Lower lobe of right lung (tissue), 2 donors: ENCODE measurements at regions not wholly inside any gene's neighbourhood (a gene's known extent, or its start where the extent isn't known, plus 50 kb on each side); places are given as distances from the start of the nearest gene placed in this dataset.
"Not testable (repeated sequence)": the region's sequence is repeated elsewhere in the genome, so short reads cannot be mapped to it uniquely, and the experiment has no call there.

Experiments
- ATAC-seq, 2 donors: fragments of 200-7000 bp; cut with Tn5 transposase; one replicate each; pipeline ENCODE4 v1.9.1; 2020 to 2022; ENCODE audit warnings: mild to moderate bottlenecking in 2 of 2, moderate library complexity in 2 of 2
- DNase-seq: peaks from one replicate; pipeline ENCODE4 v3.0.0-alpha.2; 2020
- H3K27ac ChIP-seq: fragments of 200-600 bp; one replicate; pipeline ENCODE4 v1.8.0; 2022
- H3K27me3 ChIP-seq: fragments of 200-600 bp; one replicate; pipeline ENCODE4 v1.8.0; 2022; ENCODE audit warnings: low read depth
- H3K36me3 ChIP-seq: fragments of 200-600 bp; one replicate; pipeline ENCODE4 v1.8.0; 2022; ENCODE audit warnings: mild to moderate bottlenecking
- H3K4me1 ChIP-seq: fragments of 200-600 bp; one replicate; pipeline ENCODE4 v1.8.0; 2022
- H3K4me3 ChIP-seq: fragments of 200-600 bp; one replicate; pipeline ENCODE4 v1.8.0; 2022; ENCODE audit warnings: mild to moderate bottlenecking
- H3K9me3 ChIP-seq: fragments of 200-600 bp; one replicate; pipeline ENCODE4 v1.8.0; 2022
- intact Hi-C: fragments of 100-400 bp; cut with DNase I; formaldehyde crosslinking; loops from one replicate; pipeline ENCODE4 v1.11.0; 2022
- TF ChIP-seq, protein P1 (sequence below): fragments of 200-600 bp; IDR thresholded peaks from one replicate; pipeline ENCODE4 v1.8.0; 2022; ENCODE audit warnings: antibody characterized with exemption, mild to moderate bottlenecking
- donor health status: DM: no; HTN: yes; CAD: no; lungs with severe emphysema.

- H3K36me3 ChIP-seq = no peaks in the 10 kb centered on the region
- no peak overlapping the region for H3K27ac ChIP-seq
- peaks cover 16% of the 10 kb centered on the region for H3K4me1 ChIP-seq
- intact Hi-C loops = no loop called here
- H3K4me3 ChIP-seq = no peak overlapping the region
- no peaks in the 10 kb centered on the region for H3K9me3 ChIP-seq
- DNase-seq = no peak
- TF ChIP-seq, protein P1, sequence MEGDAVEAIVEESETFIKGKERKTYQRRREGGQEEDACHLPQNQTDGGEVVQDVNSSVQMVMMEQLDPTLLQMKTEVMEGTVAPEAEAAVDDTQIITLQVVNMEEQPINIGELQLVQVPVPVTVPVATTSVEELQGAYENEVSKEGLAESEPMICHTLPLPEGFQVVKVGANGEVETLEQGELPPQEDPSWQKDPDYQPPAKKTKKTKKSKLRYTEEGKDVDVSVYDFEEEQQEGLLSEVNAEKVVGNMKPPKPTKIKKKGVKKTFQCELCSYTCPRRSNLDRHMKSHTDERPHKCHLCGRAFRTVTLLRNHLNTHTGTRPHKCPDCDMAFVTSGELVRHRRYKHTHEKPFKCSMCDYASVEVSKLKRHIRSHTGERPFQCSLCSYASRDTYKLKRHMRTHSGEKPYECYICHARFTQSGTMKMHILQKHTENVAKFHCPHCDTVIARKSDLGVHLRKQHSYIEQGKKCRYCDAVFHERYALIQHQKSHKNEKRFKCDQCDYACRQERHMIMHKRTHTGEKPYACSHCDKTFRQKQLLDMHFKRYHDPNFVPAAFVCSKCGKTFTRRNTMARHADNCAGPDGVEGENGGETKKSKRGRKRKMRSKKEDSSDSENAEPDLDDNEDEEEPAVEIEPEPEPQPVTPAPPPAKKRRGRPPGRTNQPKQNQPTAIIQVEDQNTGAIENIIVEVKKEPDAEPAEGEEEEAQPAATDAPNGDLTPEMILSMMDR = no peak
- ATAC-seq = no peak
- H3K27me3 ChIP-seq = no peaks in the 10 kb centered on the region
Observed at GRCh38 chr9:105118636-105119035, 125.8 kb upstream of the SLC44A1 start.

GRCh38 chr9:105119156-105119555 is 125.3 kb upstream of the SLC44A1 start:
- H3K4me1 ChIP-seq = peaks cover 16% of the 10 kb centered on the region
- no peak overlapping the region for H3K27ac ChIP-seq
- H3K4me3 ChIP-seq = no peak overlapping the region
- no peaks in the 10 kb centered on the region for H3K9me3 ChIP-seq
- DNase-seq = no peak
- intact Hi-C loops = no loop called here
- no peak for ATAC-seq
- H3K36me3 ChIP-seq = no peaks in the 10 kb centered on the region
- no peaks in the 10 kb centered on the region for H3K27me3 ChIP-seq
- TF ChIP-seq, protein P1 = no peak

DNA sequence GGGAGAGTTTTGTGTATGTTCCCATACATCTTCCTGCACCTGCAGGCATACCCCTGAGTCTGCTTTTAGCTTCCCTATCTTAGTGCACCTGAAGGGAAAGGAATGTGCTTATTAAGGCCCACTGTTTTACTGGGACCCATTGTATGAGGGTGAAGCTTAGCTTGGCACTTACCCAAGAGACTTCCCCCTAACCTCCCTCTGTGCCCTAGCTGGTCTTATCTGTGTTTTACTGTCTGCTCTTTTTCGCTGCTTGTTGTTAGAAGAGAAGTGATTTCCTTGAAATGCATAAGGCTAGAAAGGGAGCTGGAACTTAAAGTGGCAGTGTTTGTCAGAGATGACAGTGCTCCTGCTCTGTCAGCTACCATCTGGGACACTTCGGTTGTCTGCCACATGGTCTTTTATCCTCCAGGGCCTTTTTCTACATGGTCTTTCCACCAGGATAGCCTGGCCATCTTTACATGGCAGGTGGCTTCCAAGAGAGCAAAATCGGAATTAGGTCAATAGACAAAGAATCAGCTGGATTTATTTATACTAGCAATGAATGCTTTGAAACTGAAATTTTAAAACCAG is 122.5 kb upstream of the SLC44A1 start:
- ATAC-seq (no peak), DNase-seq (no peak)
- no peaks in the 10 kb centered on the region for H3K36me3 ChIP-seq
- intact Hi-C loops = no loop called here
- H3K4me1 ChIP-seq = peaks cover 2% of the 10 kb centered on the region
- H3K9me3 ChIP-seq = no peaks in the 10 kb centered on the region
- no peaks in the 10 kb centered on the region for H3K27me3 ChIP-seq
- H3K4me3 ChIP-seq = no peak overlapping the region
- H3K27ac ChIP-seq = no peak overlapping the region
- TF ChIP-seq, protein P1 = no peak

GRCh38 chr9:105124598-105124997 is 119.9 kb upstream of the SLC44A1 start:
- H3K9me3 ChIP-seq, H3K27me3 ChIP-seq, ATAC-seq, H3K36me3 ChIP-seq, H3K4me3 ChIP-seq, H3K27ac ChIP-seq, DNase-seq, intact Hi-C loops: not testable (repeated sequence)
- H3K4me1 ChIP-seq = peaks cover 16% of the 10 kb centered on the region

DNA sequence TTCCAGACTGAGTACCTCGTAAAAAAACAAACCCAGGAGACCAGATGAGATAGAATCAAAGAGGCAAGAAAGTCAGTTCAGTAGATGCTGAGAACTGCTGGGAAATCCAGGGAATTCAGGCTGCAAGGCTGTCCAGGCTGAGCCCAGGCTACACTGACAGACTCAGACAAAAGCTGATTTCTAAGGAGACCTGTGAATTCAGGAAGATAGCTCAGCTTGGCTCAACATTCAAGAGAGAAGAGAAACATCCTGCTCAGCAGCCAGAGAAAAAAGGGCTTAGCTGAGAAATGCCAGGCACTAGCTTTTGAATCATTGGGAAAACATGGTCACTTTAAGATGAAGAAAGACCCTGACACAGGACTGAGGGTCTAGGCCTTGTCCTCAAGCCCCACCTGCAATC is 118.2 kb upstream of the SLC44A1 start:
- DNase-seq (no peak), ATAC-seq (no peak)
- no peaks in the 10 kb centered on the region for H3K9me3 ChIP-seq
- no peaks in the 10 kb centered on the region for H3K27me3 ChIP-seq
- H3K4me1 ChIP-seq = peaks cover 16% of the 10 kb centered on the region
- no peak overlapping the region for H3K4me3 ChIP-seq
- H3K27ac ChIP-seq = no peak overlapping the region
- intact Hi-C loops = no loop called here
- TF ChIP-seq, protein P1 = no peak
- H3K36me3 ChIP-seq = no peaks in the 10 kb centered on the region

DNA sequence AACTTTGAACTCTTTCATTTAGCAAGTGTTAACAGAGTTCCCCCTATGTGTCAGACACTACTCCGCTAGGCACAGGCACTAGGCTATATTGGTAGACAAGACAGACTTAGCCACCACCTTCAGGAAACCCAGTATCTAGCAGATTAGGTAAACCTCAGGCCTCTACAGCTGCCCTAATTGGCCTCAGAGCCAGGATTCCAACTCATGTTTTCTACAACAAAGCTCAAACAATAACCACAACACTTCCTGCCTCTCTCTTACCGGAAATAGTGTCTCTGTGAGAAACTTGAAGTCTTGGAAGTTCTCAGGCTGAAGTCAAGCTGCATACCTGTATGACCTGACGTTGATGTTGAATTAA is 116.6 kb upstream of the SLC44A1 start:
- intact Hi-C loops = no loop called here
- no peaks in the 10 kb centered on the region for H3K9me3 ChIP-seq
- TF ChIP-seq, protein P1 = no peak
- no peaks in the 10 kb centered on the region for H3K36me3 ChIP-seq
- no peaks in the 10 kb centered on the region for H3K27me3 ChIP-seq
- no peak overlapping the region for H3K4me3 ChIP-seq
- no peak for DNase-seq
- H3K4me1 ChIP-seq = peaks cover 16% of the 10 kb centered on the region
- ATAC-seq = peak; percentile 49 to 77
- H3K27ac ChIP-seq = no peak overlapping the region
